HEK293 (cell line): ENCODE measurements at regions not wholly inside any gene's neighbourhood (a gene's known extent, or its start where the extent isn't known, plus 50 kb on each side); places are given as distances from the start of the nearest gene placed in this dataset.
A peak's percentile ranks its signal among the peaks of the same experiment; 100 is the strongest.

ENCODE experiments used
- CTCF ChIA-PET: fragments of 350-600 bp; formaldehyde crosslinking; extraction: SDS; loops from one replicate; lab custom pipeline; 2021; ENCODE audit warnings: antibody characterized with exemption; lab: Yijun Ruan, JAX
- POLR2A ChIA-PET: fragments of 300-600 bp; formaldehyde crosslinking; extraction: SDS; loops from one replicate; lab custom pipeline; 2020; ENCODE audit warnings: antibody characterized with exemption, inconsistent platforms; lab: Yijun Ruan, JAX
- H3K27ac ChIP-seq: fragments of 200-500 bp; sonication (Bioruptor generic); 2 replicates; pipeline ENCODE4 v1.5.1; 2014; ENCODE audit warnings: low read depth, low read length, control low read depth, inconsistent platforms; ENCODE audit errors: extremely low read depth
- H3K36me3 ChIP-seq, 2 experiments: fragments of 200-500 bp in 1 of 2; sonication (Bioruptor generic) in 1 of 2; 1 replicate in 1 of 2; 2 replicates in 1 of 2; pipeline ENCODE4 v1.5.1; 2014 to 2017; ENCODE audit warnings: inconsistent platforms in 2 of 2, low read length in 2 of 2; ENCODE audit not compliant: control insufficient read depth in 2 of 2, insufficient read depth in 1 of 2
- H3K4me1 ChIP-seq: fragments of 200-500 bp; sonication (Bioruptor generic); 2 replicates; pipeline ENCODE4 v1.5.1; 2014; ENCODE audit warnings: mild to moderate bottlenecking, low read length, inconsistent platforms; ENCODE audit not compliant: control insufficient read depth, insufficient read depth
- H3K4me3 ChIP-seq: 2 replicates; pipeline ENCODE4 v1.5.1; 2011; ENCODE audit warnings: low read depth, mild to moderate bottlenecking, control low read depth, low read length, moderate library complexity
- H3K9me3 ChIP-seq: fragments of 200-500 bp; sonication (Bioruptor generic); 2 replicates; pipeline ENCODE4 v1.5.1; 2014; ENCODE audit warnings: low read depth, low read length, inconsistent platforms; ENCODE audit not compliant: control insufficient read depth, insufficient read depth
- BCL11A ChIP-seq: fragments of 450-650 bp; formaldehyde crosslinking; IDR thresholded peaks from 2 replicates; pipeline ENCODE4 v1.5.1; 2016; ENCODE audit warnings: low read depth, missing biosample characterization, missing genetic modification characterization
- CTCF ChIP-seq: fragments of 450-650 bp; formaldehyde crosslinking; IDR thresholded peaks from 2 replicates; pipeline ENCODE4 v1.5.1; 2016; ENCODE audit warnings: missing biosample characterization, missing genetic modification characterization
- ZBTB17 ChIP-seq: fragments of 450-650 bp; formaldehyde crosslinking; IDR thresholded peaks from 2 replicates; pipeline ENCODE4 v1.5.1; 2016; ENCODE audit warnings: missing biosample characterization, missing genetic modification characterization
- ZBTB44 ChIP-seq: fragments of 450-650 bp; IDR thresholded peaks from 2 replicates; pipeline ENCODE4 v1.5.1; 2018; ENCODE audit warnings: missing biosample characterization, mild to moderate bottlenecking, missing genetic modification characterization
- ZNF121 ChIP-seq: fragments of 450-650 bp; formaldehyde crosslinking; IDR thresholded peaks from 2 replicates; pipeline ENCODE4 v1.5.1; 2016; ENCODE audit warnings: missing biosample characterization, missing genetic modification characterization
- ZNF132 ChIP-seq: fragments of 450-650 bp; formaldehyde crosslinking; IDR thresholded peaks from 2 replicates; pipeline ENCODE4 v1.5.1; 2017; ENCODE audit warnings: missing biosample characterization, missing genetic modification characterization, borderline replicate concordance
- ZNF155 ChIP-seq: fragments of 450-650 bp; formaldehyde crosslinking; IDR thresholded peaks from 2 replicates; pipeline ENCODE4 v1.5.1; 2016; ENCODE audit warnings: missing biosample characterization, missing genetic modification characterization
- ZNF19 ChIP-seq: fragments of 450-650 bp; formaldehyde crosslinking; IDR thresholded peaks from 2 replicates; pipeline ENCODE4; 2016; ENCODE audit warnings: missing biosample characterization, missing genetic modification characterization, low read depth
- ZNF23 ChIP-seq: fragments of 450-650 bp; formaldehyde crosslinking; IDR thresholded peaks from 2 replicates; pipeline ENCODE4 v1.5.1; 2016; ENCODE audit warnings: missing biosample characterization, missing genetic modification characterization, borderline replicate concordance
- ZNF362 ChIP-seq: fragments of 450-650 bp; formaldehyde crosslinking; IDR thresholded peaks from 2 replicates; pipeline ENCODE4 v1.5.1; 2016; ENCODE audit warnings: missing biosample characterization, missing genetic modification characterization
- ZNF433 ChIP-seq: fragments of 450-650 bp; formaldehyde crosslinking; IDR thresholded peaks from 2 replicates; pipeline ENCODE4 v1.5.1; 2016; ENCODE audit warnings: missing biosample characterization, missing genetic modification characterization, low read depth
- ZNF48 ChIP-seq: fragments of 450-650 bp; formaldehyde crosslinking; IDR thresholded peaks from 2 replicates; pipeline ENCODE4 v1.5.1; 2016; ENCODE audit warnings: missing biosample characterization, missing genetic modification characterization
- ZNF510 ChIP-seq: fragments of 450-650 bp; formaldehyde crosslinking; IDR thresholded peaks from 2 replicates; pipeline ENCODE4 v1.5.1; 2018; ENCODE audit warnings: mild to moderate bottlenecking, missing genetic modification characterization, missing biosample characterization; ENCODE audit not compliant: insufficient replicate concordance
- ZNF677 ChIP-seq: fragments of 450-650 bp; IDR thresholded peaks from 2 replicates; pipeline ENCODE4 v1.5.0; 2018; ENCODE audit warnings: missing biosample characterization, mild to moderate bottlenecking, missing genetic modification characterization, moderate library complexity
- ZNF704 ChIP-seq: fragments of 450-650 bp; formaldehyde crosslinking; IDR thresholded peaks from 2 replicates; pipeline ENCODE4 v1.5.1; 2016; ENCODE audit warnings: missing biosample characterization, missing genetic modification characterization
- ZNF785 ChIP-seq: fragments of 450-650 bp; formaldehyde crosslinking; IDR thresholded peaks from 2 replicates; pipeline ENCODE4 v1.5.1; 2016; ENCODE audit warnings: missing biosample characterization, missing genetic modification characterization
- TF ChIP-seq, protein P1 (sequence below): fragments of 450-650 bp; formaldehyde crosslinking; IDR thresholded peaks from 2 replicates; pipeline ENCODE4 v1.5.1; 2016; ENCODE audit warnings: missing biosample characterization, missing genetic modification characterization

- TF ChIP-seq ZNF510 (tag by site-specific recombination) (no peak), ZNF132 (tag by site-specific recombination) (no peak), ZNF677 (tag by site-specific recombination) (no peak), ZNF121 (no peak), ZNF704 (tag by site-specific recombination) (no peak), ZBTB44 (tag by site-specific recombination) (no peak), ZNF19 (tag by site-specific recombination) (no peak), ZNF362 (no peak), ZNF155 (tag by site-specific recombination) (no peak), BCL11A (tag by site-specific recombination) (no peak), ZNF23 (no peak), ZNF433 (no peak)
- TF ChIP-seq, protein P1, sequence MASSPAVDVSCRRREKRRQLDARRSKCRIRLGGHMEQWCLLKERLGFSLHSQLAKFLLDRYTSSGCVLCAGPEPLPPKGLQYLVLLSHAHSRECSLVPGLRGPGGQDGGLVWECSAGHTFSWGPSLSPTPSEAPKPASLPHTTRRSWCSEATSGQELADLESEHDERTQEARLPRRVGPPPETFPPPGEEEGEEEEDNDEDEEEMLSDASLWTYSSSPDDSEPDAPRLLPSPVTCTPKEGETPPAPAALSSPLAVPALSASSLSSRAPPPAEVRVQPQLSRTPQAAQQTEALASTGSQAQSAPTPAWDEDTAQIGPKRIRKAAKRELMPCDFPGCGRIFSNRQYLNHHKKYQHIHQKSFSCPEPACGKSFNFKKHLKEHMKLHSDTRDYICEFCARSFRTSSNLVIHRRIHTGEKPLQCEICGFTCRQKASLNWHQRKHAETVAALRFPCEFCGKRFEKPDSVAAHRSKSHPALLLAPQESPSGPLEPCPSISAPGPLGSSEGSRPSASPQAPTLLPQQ (tag by site-specific recombination), result no peak
Measured at GRCh38 chr12:114483996-114484395, 78.1 kb upstream of the TBX5 start (continued).

DNA sequence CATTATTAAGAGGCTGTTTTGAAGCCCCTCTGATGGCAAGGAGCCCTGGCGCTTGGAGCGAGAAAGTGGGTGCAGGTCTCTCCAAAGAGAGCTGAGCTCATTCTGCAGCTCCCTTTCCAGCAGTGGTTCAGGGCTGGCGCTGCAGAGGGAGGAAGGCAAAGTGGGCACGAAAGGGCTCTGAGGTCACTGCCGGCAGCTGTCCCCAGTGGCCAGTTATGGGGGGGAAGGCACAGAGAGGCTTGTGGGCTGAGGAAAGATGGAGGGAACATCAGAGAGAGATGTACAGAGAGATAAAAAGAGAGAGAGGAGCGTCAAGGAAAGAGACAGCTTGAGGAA lies 75.2 kb upstream of the TBX5 start:
- POLR2A ChIA-PET, result no interaction called here
- TF ChIP-seq ZNF48 (no peak), ZBTB44 (tag by site-specific recombination) (no peak), CTCF (tag by site-specific recombination) (no peak; the same call in 1 of the 2 replicates), ZBTB17 (tag by site-specific recombination) (peak; percentile 43), ZNF785 (tag by site-specific recombination) (no peak)

More for the DNA sequence above, 75.2 kb upstream of the TBX5 start:
- Histone ChIP-seq H3K4me1 (no peaks in the 10 kb centered on the region), H3K9me3 (no peaks in the 10 kb centered on the region), H3K36me3 (no peaks in the 10 kb centered on the region), H3K27ac (no peak overlapping the region), H3K4me3 (no peak overlapping the region)
- CTCF ChIA-PET, result interaction anchor here (1.8 kb wide), 1 partner anchor 501 kb away, joined by 4 read pairs; no protein-coding TSS in a partner anchor
